WERI-Rb-1 (cell line): ENCODE measurements at regions not wholly inside any gene's neighbourhood (a gene's known extent, or its start where the extent isn't known, plus 50 kb on each side); places are given as distances from the start of the nearest gene placed in this dataset.
"Not testable (repeated sequence)": the region's sequence is repeated elsewhere in the genome, so short reads cannot be mapped to it uniquely, and the experiment has no call there.

Source experiments
- DNase-seq: peaks from one replicate; pipeline ENCODE4 v3.0.0-alpha.2; 2020
- H3K27ac ChIP-seq: fragments of 250-450 bp; sonication (Bioruptor Pico); 2 replicates; pipeline ENCODE4 v1.5.1; 2020; ENCODE audit warnings: mild to moderate bottlenecking, moderate library complexity
- H3K27me3 ChIP-seq: fragments of 250-450 bp; sonication (Bioruptor Pico); 2 replicates; pipeline ENCODE4 v1.5.1; 2021; ENCODE audit warnings: mild to moderate bottlenecking, low read depth, moderate library complexity; ENCODE audit not compliant: insufficient read depth, severe bottlenecking
- H3K36me3 ChIP-seq: fragments of 250-450 bp; sonication (Bioruptor Pico); 2 replicates; pipeline ENCODE4 v1.5.1; 2020; ENCODE audit warnings: mild to moderate bottlenecking, moderate library complexity
- H3K4me3 ChIP-seq: 2 replicates; pipeline ENCODE4 v1.5.1; 2011; ENCODE audit warnings: low read depth, mild to moderate bottlenecking, control low read depth, low read length
- H3K9me3 ChIP-seq: fragments of 250-450 bp; sonication (Bioruptor Pico); 2 replicates; pipeline ENCODE4 v1.5.1; 2021; ENCODE audit warnings: mild to moderate bottlenecking, moderate library complexity; ENCODE audit not compliant: severe bottlenecking
- TF ChIP-seq, protein P1 (sequence below): IDR thresholded peaks from 2 replicates; pipeline ENCODE4 v1.5.1; 2011; ENCODE audit warnings: low read depth, mild to moderate bottlenecking, control low read depth, inconsistent platforms, low read length

DNA sequence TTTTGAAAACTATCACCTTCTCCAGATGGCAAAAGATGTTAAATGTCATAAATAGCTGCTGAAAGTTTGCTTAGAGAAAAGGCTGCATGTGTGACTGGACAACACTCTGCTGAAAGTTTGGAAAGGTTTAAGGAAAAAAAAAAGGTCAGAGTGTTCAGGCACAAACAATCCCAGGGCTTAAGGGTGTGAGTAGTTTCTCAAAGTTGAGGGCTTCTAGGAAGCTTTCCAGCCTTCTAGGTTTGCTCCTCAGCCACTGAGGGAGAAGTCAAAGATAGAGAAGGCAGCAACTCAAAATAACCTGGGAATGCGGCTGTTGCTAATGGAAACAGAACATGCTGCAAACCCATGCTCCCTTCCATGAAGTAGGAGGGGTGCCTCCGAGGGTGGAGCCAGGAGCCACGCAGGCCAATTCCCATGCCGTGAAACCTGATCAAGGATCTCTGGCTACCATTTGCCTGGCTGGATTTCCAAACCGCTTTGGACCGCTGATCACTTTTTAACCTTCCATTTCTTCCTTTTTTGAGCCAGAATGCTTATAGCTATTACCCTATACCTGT is 88.0 kb downstream of the TEX51 start:
- Histone ChIP-seq H3K4me3 (no peak overlapping the region), H3K27ac (no peak overlapping the region), H3K27me3 (no peaks in the 10 kb centered on the region), H3K36me3 (no peaks in the 10 kb centered on the region), H3K9me3 (no peaks in the 10 kb centered on the region)
- TF ChIP-seq, protein P1, sequence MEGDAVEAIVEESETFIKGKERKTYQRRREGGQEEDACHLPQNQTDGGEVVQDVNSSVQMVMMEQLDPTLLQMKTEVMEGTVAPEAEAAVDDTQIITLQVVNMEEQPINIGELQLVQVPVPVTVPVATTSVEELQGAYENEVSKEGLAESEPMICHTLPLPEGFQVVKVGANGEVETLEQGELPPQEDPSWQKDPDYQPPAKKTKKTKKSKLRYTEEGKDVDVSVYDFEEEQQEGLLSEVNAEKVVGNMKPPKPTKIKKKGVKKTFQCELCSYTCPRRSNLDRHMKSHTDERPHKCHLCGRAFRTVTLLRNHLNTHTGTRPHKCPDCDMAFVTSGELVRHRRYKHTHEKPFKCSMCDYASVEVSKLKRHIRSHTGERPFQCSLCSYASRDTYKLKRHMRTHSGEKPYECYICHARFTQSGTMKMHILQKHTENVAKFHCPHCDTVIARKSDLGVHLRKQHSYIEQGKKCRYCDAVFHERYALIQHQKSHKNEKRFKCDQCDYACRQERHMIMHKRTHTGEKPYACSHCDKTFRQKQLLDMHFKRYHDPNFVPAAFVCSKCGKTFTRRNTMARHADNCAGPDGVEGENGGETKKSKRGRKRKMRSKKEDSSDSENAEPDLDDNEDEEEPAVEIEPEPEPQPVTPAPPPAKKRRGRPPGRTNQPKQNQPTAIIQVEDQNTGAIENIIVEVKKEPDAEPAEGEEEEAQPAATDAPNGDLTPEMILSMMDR, result no peak
- DNase-seq, result no peak

DNA sequence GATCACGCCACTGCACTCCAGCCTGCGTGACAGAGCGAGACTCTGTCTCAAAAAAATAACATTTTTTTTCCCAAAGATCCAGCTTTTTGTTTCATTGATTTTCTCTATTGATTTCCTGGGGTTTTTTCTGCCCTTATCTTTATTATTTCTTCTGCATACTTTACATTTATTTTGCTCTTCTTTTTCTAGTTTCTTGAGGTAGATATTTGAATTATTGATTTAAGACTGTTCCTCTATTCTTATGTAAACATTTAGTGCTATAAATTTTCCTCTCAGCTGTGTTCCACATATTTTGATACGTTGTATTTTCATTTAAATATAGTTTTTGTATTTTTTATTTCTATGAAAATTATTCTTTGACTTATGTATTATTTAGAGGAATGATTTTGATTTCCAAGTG is 89.8 kb downstream of the TEX51 start:
- Histone ChIP-seq H3K36me3 (no peaks in the 10 kb centered on the region), H3K9me3 (no peaks in the 10 kb centered on the region), H3K27ac (no peak overlapping the region), H3K4me3 (no peak overlapping the region), H3K27me3 (no peaks in the 10 kb centered on the region)
- DNase-seq, result no peak
- TF ChIP-seq, protein P1, result no peak

DNA sequence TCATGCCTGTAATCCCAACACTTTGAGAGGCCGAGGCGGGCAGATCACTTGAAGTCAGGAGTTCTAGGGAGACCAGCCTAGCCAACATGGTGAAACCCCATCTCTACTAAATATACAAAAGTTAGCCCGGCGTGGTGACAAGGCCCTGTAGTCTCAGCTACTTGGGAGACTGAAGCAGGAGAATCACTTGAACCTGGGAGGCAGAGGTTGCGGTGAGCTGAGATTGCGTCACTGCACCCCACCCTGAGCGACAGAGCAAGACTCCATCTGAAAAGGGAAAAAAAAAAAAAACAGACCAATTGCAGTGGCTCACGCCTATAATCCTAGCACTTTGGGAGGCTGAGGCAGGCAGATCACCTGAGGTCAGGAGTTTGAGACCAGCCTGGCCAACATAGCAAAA is 90.4 kb downstream of the TEX51 start:
- H3K9me3 ChIP-seq, H3K4me3 ChIP-seq, H3K27me3 ChIP-seq, DNase-seq, H3K27ac ChIP-seq, H3K36me3 ChIP-seq: not testable (repeated sequence)

DNA sequence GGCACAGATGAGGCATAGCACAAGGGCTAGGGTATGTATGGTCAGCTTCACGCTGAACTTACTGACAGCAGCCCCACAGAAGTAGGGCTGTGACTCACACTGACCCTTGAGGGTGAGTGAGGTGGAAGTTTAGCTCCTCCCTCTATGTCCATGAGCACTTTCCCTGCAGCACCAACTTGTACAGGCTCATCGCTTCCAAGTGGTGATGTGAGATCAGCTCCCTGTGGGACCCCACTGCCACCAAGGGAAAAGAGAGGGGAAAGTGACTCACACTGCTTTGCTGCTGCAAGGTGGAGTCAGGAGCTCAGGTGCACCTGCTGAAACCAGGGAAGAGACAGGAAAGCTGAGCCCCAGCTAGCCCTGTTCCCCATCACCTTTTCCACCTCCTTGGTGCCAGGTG is 91.5 kb downstream of the TEX51 start:
- no peak overlapping the region for H3K4me3 ChIP-seq
- TF ChIP-seq, protein P1, result no peak
- H3K27ac ChIP-seq, result no peak overlapping the region
- no peaks in the 10 kb centered on the region for H3K9me3 ChIP-seq
- DNase-seq, result no peak
- H3K27me3 ChIP-seq, result no peaks in the 10 kb centered on the region
- H3K36me3 ChIP-seq, result no peaks in the 10 kb centered on the region

DNA sequence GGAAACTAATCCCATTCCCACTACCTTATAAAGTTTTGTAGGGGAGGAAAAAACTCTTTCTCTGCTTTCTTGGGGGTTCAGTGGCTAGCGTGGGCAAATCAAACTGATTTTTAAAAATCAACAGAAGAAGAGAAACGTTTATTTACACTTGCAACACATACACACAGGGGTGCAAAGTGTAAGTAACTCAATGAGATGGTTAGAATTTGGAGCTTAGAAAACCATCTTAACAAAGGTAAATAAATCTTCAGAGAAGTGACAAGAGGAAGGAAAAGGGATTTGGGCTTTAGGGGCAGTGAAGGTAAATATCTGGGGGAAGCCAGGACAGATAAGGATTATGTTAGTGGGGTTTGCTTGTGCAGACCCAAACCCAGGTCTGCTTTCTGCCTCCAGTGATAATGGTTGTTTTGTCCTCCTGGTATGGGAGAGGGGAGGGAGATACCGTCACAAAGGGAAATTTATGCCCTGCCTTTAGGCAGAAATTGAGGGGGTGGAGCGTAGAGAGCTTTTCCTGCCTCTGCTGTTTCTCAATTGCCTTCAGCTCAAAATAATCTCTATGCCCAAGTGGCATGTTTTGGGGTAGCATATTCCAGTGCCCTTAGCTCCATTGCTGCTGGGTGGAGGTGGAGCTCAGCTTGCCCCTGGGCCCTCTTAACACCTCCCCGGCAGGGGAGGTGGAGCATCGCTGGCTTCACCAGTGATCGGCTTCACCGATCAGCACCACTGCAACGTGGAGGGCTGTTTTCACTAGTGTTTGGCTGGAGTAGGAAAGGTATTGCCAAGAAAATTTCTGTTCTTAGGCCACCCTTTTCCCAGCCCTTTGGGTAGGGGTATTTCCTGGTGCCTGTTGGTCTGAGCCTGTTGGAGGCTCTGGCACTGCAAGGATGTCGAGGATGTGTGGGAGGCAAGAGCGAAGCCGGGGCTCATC is 92.2 kb downstream of the TEX51 start:
- TF ChIP-seq, protein P1, result no peak
- no peaks in the 10 kb centered on the region for H3K9me3 ChIP-seq
- no peaks in the 10 kb centered on the region for H3K36me3 ChIP-seq
- H3K27ac ChIP-seq, result no peak overlapping the region
- DNase-seq, result no peak
- H3K4me3 ChIP-seq, result no peak overlapping the region
- H3K27me3 ChIP-seq, result no peaks in the 10 kb centered on the region

DNA sequence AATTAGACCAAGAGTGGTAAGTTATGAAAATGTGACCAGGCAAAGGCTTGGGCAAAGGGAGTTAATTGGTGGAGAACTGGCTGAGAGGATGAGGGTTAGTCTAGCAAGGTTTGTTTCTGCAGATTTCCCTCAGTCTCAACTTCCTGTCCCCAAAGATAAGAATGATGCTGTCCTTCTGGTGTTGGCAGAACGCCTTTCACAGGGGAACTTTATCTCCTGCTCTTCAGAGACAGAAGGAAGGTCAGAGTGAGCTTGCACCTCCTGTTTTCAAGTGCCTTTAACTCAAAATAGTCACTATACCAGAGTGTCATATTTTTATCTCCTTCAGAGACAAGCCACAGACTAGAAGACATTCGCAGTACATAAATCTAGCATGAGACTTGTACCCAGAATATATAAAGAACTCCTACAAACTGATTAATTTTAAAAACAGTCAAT is 95.7 kb downstream of the TEX51 start:
- H3K27ac ChIP-seq, result no peak overlapping the region
- no peaks in the 10 kb centered on the region for H3K27me3 ChIP-seq
- H3K9me3 ChIP-seq, result no peaks in the 10 kb centered on the region
- TF ChIP-seq, protein P1, result no peak
- H3K4me3 ChIP-seq, result no peak overlapping the region
- no peaks in the 10 kb centered on the region for H3K36me3 ChIP-seq
- no peak for DNase-seq
